ENCODE measurements at regions not wholly inside any gene's neighbourhood (a gene's known extent, or its start where the extent isn't known, plus 50 kb on each side); places are given as distances from the start of the nearest gene placed in this dataset.

- H3K27me3 ChIP-seq (ENCODE audit: control insufficient read depth in 5 of 5, insufficient read depth in 4 of 5, low read length in 5 of 5), result no peaks in the 10 kb centered on the region
- no peak overlapping the region for H3K9ac ChIP-seq (ENCODE audit: low read length in 5 of 5)
- no peak overlapping the region for H3K27ac ChIP-seq (ENCODE audit: low read depth, low read length)
- no peaks in the 10 kb centered on the region for H3K9me3 ChIP-seq (ENCODE audit: control insufficient read depth in 5 of 5, low read length in 5 of 5)
- no peak overlapping the region for H3K4me3 ChIP-seq (ENCODE audit: low read depth in 1 of 5, low read length in 5 of 5)
- peaks cover 0 to 17% (median 13%) of the 10 kb centered on the region in 5 donors for H3K4me1 ChIP-seq (ENCODE audit: control insufficient read depth in 5 of 5, insufficient read depth in 5 of 5, low read length in 5 of 5)
- no peaks in the 10 kb centered on the region for H3K36me3 ChIP-seq (ENCODE audit: control insufficient read depth in 5 of 5, insufficient read depth in 5 of 5, low read length in 5 of 5)
Measured at GRCh38 chr13:48148454-48148853, 53.5 kb upstream of the MED4 start.

GRCh38 chr13:48146636-48147035, 51.7 kb upstream of the MED4 start:
- H3K9me3 ChIP-seq (ENCODE audit: control insufficient read depth in 5 of 5, low read length in 5 of 5), result no peaks in the 10 kb centered on the region
- H3K9ac ChIP-seq (ENCODE audit: low read length in 5 of 5), result no peak overlapping the region
- no peaks in the 10 kb centered on the region for H3K36me3 ChIP-seq (ENCODE audit: control insufficient read depth in 5 of 5, insufficient read depth in 5 of 5, low read length in 5 of 5)
- peaks cover 0 to 12% (median 8%) of the 10 kb centered on the region in 5 donors for H3K4me1 ChIP-seq (ENCODE audit: control insufficient read depth in 5 of 5, insufficient read depth in 5 of 5, low read length in 5 of 5)
- H3K27me3 ChIP-seq (ENCODE audit: control insufficient read depth in 5 of 5, insufficient read depth in 4 of 5, low read length in 5 of 5), result no peaks in the 10 kb centered on the region
- no peak overlapping the region for H3K4me3 ChIP-seq (ENCODE audit: low read depth in 1 of 5, low read length in 5 of 5)
- H3K27ac ChIP-seq (ENCODE audit: low read depth, low read length), result no peak overlapping the region

GRCh38 chr13:48146122-48146521, 51.2 kb upstream of the MED4 start:
- Histone ChIP-seq H3K36me3 (ENCODE audit: control insufficient read depth in 5 of 5, insufficient read depth in 5 of 5, low read length in 5 of 5) (no peaks in the 10 kb centered on the region), H3K27me3 (ENCODE audit: control insufficient read depth in 5 of 5, insufficient read depth in 4 of 5, low read length in 5 of 5) (no peaks in the 10 kb centered on the region), H3K4me1 (ENCODE audit: control insufficient read depth in 5 of 5, insufficient read depth in 5 of 5, low read length in 5 of 5) (peaks cover 0 to 12% (median 8%) of the 10 kb centered on the region in 5 donors), H3K4me3 (ENCODE audit: low read depth in 1 of 5, low read length in 5 of 5) (no peak overlapping the region), H3K9me3 (ENCODE audit: control insufficient read depth in 5 of 5, low read length in 5 of 5) (no peaks in the 10 kb centered on the region), H3K27ac (ENCODE audit: low read depth, low read length) (no peak overlapping the region), H3K9ac (ENCODE audit: low read length in 5 of 5) (no peak overlapping the region)

All from subcutaneous abdominal adipose tissue (tissue), 5 donors.